HG03045 (cell line): ENCODE measurements at regions not wholly inside any gene's neighbourhood (a gene's known extent, or its start where the extent isn't known, plus 50 kb on each side); places are given as distances from the start of the nearest gene placed in this dataset.
"Not testable (repeated sequence)": the region's sequence is repeated elsewhere in the genome, so short reads cannot be mapped to it uniquely, and the experiment has no call there.

Experiments
- ATAC-seq: cut with Tn5 transposase; IDR thresholded peaks from one replicate; pipeline ENCODE4 v1.9.1; 2021; ENCODE audit warnings: mild to moderate bottlenecking, moderate library complexity; ENCODE audit not compliant: unreplicated experiment

DNA sequence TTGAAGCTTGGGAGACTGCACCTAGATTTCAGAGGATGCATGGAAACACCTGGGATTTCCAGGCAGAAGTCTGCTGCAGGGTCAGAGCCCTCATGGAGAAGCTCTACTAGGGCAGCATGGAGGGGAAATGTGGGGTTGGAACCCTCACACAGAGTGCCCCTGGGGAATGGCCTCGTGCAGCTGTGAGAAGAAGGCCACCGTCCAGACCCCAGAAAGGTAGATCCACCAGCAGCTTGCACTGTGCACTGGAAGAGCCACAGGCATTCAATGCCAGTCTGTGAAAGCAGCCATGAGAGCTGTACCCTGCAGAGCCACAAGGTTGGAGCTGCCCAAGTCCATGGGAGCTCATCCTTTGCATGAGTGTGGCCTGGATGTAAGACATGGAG, 285.3 kb upstream of the FAM174A start:
- ATAC-seq: no peak

DNA sequence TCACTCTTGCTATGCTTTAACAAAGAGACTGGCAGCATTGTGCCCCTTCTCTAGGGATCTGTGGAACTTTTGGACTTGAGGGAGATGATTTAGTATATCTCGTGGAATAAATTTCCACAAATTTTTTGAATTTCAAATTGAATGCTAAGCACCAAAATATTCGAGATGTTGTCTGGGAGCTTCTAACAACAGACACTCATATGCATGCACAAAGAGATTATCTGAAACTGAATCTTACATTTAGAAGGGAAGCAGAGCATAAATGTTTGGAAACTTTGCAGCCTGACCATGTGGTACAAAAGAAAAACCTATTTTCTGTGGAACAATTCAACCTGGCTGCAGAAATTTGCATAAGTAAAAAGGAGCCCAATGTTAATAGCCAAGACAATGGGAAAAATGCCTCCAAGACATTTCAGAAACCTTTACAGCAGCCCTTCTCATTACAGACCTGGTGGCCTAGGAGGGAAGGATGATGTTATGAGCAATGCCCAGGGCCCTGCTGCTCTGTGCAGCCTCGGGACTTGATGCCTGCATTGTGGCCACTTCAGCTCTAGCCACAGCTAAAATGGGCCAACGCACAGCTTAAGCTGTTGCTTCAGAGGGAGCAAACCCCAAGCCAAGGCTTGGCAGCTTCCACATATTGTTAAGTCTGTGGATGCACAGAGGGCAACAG, 285.8 kb upstream of the FAM174A start:
- no peak for ATAC-seq

DNA sequence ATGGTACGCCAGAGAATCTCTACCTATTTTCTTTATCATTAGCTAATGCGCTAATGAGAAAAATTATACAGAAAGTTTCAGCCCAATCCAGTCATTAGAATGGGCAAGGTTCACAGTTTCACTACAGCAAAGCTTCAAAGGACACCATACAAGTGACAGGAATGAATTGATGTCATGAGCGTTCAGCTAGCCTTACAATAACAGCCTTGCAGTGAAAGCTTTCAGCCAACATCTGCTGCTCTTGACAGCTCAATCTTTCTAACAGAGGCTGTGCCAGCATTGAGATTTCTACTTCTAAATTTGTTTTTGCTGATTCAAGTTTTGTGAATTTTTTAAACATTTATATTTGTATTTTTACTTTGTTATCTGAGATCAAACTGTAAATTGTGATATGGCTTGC, 302.4 kb upstream of the FAM174A start:
- ATAC-seq: no peak

DNA sequence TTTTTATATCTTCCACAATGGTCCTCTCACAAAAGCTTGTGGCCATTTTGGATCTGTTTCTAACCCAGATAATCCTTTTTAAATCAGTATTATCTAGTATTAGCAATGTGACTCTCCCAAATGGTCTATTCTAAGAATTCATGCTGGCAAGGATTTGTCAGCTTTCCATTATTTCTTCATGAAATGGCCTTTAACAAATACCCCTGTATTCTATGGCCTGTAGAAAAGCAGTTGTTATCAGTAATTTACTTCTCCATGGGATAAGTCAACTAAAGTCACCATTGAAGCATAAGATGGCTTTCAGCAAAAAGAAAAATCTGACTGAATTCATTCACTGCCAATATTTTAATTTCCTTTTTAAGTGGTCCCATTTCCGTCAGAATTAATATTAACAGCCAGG, 346.4 kb upstream of the FAM174A start:
- no peak for ATAC-seq

DNA sequence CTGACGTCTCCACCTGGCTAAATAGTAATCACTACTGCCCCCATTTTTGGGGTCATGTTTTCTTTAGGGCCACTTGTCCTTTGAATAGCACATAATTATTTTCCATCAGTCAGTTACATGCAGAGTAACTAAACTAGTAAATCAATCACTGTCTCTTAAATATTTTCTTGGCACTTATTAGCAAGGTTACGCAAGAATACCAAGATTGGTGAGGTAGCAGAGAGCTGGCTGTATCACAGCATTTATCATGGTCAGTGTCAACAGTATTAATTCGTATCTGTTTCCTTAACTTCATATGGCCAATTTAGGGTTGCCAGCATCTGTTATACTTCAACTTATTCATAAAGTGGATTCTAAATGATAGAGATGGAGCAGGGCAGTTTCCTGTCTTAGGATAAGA, 346.8 kb upstream of the FAM174A start:
- no peak for ATAC-seq

DNA sequence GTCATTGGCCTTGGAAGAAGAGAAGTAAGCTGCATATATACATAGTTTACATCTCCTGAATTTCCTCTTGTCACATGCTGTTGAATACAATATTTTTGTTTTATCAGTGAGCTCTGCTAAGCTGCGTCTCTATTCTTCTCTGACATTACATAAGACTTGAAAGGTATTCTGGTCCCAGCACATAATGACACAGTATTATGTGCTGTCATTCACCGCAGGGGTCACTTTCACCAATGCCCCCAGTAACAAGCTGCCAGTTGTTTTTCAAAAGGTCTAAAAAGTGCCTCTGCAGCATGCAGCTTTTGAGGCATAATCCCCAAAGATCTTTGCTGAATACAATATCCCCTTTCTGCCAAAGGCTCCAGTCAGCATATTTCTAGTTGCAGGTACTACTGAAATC, 349.0 kb upstream of the FAM174A start:
- no peak for ATAC-seq

DNA sequence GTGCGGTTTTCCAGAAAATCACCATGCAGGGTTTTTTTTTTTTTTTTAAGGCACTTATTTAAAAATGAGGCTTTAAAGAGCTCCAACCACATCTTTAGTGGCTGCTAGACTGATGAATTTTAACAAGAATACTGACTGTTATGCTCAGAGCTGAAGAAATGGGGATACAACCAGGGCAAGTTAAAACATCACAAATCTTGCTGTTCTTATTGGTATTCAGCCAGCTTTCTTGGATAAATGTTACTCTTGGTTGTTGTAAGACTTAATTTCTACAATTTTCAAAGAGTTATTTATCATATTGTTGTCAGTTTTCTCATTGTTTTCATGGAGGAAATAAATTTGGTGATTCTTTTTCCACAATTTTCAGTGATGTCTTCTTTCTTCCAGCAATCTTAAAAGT, 352.8 kb upstream of the FAM174A start:
- ATAC-seq: no peak

DNA sequence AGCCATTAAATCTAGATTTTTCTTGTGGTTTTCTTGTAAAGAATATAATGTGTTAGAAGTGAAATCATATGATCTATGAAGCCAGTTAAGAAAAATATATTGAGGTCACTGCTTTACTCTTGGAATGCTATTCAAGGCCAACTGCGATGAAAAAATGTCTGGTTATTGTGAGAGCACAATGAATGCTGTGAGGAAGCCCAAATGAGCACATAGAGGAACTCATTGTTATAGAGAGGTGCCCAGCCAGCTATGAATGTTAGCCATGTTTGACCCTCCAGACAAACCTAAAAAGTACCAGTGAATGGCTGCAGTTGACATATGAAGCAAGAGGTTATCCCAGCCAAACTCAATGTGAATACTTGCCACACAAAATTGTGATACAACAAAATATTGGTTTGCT, 359.8 kb upstream of the FAM174A start:
- ATAC-seq: no peak

DNA sequence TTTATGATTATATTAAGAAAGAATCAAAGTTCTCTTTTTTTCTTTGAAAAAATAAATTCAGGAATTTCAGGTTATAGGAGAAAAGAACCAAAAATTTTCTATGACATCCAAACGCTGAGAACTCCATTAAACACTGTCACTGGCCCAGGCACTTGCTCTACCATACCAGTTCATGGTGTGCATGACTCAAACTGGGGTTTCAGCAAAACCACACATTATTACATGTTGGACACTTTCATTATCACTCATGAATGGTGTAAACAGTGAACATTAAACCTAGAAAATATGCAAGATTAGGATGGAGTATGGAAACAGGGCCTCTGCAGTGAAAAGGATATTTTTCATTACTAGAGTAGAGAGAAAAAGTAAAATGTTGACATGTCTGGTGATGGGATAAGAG, 369.9 kb upstream of the FAM174A start:
- peak; percentile 100 for ATAC-seq

DNA sequence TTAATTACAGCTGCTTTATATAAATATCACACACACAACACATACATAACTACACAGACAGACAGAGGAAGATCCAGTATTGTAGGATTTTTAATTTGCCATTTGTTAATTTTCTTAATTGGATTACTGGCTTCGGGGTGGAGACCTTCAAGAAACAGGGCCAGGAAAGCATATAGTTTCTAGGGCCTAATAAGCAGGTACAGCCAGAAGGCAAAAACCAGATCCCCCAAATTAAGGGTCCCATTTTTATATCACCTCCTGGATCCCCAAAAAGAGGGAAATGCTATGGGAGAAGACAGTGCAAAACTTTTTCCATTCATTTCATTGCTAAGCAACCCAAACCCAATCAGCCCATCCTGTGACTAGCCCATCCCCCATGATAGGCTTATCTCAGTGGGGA, 373.3 kb upstream of the FAM174A start:
- ATAC-seq: no peak

DNA sequence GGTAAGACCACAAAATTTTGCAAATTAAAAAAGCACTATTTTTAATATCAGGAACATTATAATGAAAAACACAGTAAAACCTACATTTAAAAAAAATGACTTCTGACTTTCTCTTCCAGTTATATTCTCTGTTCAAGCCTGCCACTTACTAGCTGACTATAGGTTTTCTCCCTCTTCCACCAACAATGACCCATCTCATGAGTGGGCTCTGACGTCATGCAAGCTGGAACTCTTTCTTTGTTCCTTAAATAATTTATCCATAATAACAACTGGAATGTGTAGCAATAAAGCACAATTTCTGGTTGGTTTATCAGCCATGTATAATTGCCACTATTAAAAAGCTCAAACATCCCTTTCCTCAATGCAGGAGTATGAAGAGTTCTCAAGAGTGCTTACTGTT, 378.1 kb upstream of the FAM174A start:
- no peak for ATAC-seq

DNA sequence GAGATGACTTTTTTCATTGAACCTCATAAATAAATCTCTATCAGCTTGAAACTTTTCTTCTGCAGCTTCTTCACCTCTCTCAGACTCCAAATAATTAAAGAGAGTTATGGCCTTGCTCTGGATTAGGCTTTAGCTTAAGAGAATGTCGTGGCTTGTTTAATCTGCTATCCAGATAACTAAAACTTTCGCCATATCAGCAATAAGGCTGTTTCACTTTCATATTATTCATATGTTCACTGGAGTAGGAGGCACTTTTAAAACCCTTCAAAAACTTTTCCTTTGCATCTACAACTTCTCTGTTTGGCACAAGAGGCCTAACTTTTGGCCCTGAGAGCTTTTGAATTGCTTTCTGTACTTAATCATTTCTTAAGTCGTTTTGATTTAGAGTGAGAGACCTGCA, 386.9 kb upstream of the FAM174A start:
- ATAC-seq: no peak

DNA sequence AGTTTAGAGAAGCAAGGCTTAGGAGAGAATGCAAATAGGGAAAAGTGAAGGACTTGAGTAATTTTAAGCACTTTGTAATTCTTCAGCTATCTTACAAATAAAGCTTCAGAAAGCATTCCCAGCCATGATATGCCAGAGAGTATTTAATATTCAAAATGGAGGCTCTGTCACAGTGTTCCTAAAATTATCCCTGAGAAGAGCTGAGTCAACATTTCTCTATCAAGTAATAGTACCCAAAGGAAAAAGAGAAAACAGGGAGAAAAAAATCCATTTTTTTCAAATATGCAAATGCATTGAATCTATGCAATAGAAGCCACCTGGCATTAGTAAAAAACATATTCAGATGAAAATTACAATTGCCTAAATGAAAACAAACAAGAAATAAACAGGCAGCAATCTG, 392.6 kb upstream of the FAM174A start:
- ATAC-seq: no peak

DNA sequence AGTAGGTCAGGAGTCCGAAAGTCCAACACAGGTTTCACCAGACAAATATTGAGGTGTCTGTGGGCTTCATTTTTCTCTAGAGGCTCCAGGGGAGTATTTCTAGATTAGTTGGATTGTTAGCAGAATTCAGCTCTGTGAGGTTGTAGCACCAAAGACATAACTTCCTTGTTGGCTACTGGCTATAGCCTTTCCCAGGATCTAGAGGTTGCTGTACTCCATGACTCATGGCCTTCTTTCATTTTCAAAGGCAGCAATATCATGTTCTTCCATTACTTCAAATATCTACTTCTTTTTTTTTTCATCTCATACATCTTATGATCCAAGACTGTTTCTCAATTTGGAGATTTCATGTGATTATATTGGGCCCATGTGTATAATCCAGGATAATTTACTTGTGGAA, 404.0 kb upstream of the FAM174A start:
- no peak for ATAC-seq

DNA sequence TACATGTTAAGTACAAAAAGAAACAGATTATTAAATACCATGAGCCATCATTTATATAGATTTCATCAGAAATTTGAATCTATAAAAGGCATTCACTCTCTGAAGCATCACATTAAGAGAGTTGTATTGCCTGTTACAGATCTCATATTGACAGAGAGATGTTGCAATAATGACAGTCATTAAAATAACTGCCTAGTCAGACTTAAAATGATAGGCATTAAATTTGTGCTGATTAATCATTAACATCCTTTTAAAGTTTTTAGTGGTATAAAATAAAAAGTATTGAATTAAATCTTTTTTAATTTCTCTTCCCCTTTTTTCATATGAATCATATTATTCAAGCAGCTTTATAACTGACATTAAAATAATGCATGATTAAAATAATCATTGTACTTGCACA, 404.9 kb upstream of the FAM174A start:
- ATAC-seq: no peak

DNA sequence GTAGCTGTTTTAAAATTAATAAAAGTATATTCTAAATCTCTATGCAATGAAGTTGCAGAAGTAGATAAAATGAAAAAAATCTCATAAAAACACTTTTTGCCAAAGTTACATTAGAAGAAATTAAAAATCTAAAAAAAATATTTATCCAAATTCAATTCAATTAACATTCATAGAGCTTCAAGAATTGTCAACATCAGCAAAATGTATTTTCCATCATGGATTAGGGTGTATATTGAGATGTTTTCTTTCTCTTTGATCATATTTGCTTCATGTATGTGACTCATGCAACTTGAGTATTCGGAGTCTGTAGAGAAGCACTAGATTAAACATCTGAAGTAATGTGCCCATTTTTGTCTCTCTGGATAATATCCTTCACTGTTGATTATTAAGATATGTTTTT, 415.3 kb upstream of the FAM174A start:
- ATAC-seq: no peak

DNA sequence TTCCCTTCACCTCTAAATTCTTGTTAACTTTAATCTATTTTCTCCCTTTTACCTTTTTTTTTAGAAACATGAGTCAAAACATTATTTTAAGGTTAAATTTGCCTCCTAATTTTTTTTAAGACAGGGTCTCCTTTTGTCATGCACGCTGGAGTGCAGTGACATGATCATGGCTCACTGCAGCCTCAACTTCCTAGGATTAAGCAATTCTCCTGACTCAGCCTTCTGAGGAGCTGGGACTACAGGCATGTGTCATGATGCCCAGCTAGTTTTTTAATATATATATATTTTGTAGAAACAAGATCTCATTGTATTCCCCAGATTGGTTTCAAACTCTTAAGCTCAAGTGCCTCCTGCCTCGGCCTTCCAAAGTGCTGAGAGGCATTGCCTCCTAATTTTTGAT, 424.7 kb upstream of the FAM174A start:
- ATAC-seq: no peak

DNA sequence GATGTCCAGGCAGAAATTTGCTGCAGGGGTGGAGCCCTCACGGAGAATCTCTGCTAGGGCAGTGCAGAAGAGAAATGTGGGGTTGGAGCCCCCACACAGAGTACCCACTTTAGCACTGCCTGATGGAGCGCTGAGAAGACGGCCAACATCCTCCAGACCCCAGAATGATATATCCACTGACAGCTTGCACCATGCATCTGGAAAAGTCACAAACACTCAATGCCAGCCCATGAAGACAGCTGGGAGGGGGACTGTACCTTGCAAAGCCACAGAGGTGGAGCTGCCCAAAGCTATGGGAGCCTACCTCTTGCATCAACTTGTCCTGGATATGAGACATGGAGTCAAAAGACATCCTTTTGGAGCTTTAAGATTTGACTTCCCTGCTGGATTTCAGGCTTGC, 426.3 kb upstream of the FAM174A start:
- ATAC-seq: no peak

DNA sequence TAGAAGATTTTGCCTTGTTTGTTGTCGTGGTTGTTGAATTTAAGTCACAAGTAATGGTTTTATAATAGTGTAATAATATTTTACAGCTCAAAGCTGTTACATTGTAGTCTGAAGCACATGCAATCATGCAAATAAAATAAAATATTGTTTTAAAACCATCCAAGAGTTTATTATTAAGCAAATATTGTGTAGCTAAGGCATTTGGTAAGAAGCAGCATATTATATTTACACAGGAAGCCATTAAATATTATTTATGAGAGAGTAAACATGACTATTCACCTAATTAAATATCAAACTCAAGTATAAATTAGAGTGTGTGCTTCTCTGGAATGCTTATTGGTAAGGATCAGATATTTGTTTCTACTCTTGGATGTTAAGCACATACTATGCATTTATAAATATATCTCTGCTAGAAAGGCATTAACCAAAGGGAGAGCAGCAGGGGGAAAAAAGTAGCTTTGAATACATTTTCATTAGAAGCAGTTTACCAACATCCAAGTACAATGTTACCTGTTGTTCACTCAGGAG, 431.5 kb upstream of the FAM174A start:
- not testable (repeated sequence) for ATAC-seq

DNA sequence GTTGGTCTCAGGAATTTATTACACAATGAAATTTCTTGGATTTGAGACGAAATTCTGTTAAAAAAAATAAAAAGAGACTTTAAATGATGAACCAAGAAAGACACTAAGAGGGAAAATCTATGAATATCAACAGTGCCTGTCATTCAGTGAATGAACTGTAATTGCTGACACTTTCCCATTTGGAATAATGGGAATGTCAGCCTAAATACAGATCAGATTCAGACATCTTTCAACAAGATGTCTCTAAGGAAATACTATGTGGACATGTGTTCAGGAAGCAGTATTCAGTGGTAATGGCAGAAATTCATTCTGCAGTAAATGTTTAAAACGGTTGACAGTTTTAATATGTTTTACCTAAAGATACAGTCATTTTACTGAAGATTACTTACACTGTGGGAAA, 433.7 kb upstream of the FAM174A start:
- not testable (repeated sequence) for ATAC-seq

DNA sequence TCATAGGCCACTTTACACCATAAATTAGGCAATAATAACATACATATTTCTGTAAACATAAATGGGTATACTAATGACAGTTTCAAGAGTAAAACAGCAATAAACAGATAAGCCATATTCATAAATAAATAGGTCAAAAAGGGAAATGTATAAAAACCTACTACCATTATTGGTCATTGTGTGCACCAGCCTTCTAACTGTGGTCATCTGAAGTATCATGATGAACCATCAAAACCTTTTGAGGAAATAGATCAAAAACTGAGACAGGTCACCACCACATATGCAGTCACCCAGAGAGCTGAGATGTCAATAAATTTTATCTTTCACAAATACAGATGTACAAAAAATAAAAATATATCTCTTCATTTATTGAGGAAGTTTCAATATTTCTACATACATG, 438.8 kb upstream of the FAM174A start:
- ATAC-seq: not testable (repeated sequence)

DNA sequence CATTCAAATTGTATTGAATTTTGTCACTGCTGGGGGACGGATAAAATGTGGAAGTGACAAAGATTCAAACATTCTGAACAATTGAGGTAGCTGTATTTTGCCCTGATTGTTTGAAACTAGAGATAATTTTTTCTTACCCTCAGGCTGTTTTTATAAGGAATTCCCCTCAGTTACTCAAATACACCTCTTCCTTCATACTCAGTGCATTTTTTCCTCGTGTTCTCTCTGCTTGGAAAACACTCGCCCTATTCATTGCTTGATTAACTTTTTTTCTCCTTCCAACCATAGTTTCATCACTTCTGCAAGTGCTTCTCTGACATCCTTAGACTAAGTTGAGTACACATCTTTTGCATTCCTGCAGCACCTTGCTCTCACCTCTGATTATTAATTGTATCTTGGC, 454.5 kb upstream of the FAM174A start:
- not testable (repeated sequence) for ATAC-seq

DNA sequence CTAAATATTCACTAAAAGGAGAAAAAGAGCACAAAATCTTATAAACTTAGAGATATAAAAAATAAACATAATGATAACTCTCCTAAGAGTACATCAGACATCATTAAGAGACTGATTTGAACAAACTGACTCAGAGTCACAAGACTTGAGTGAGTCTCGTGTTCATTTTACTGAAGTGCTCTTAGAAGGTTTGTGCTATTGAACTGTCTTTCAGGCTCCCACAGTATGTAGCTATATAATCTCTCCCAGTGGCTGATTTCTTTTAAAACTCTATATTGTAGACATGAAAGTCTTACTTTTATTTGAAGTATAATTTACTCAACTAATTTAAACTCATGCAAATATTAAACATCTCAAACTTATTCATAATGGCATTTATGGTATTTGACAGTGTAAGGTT, 456.0 kb upstream of the FAM174A start:
- not testable (repeated sequence) for ATAC-seq
